CD4-positive, alpha-beta memory T cell (primary cell): ENCODE measurements at regions not wholly inside any gene's neighbourhood (a gene's known extent, or its start where the extent isn't known, plus 50 kb on each side); places are given as distances from the start of the nearest gene placed in this dataset.

Source experiments
- CTCF ChIA-PET: fragments of 350-600 bp; sonication (Branson Sonifier 250); formaldehyde crosslinking; loops from one replicate; lab custom pipeline; 2021; ENCODE audit warnings: inconsistent platforms; ENCODE audit not compliant: partially characterized antibody; lab: Charles Lee
- POLR2A ChIA-PET: fragments of 350-600 bp; sonication (Branson Sonifier 250); formaldehyde crosslinking; loops from one replicate; lab custom pipeline; 2021; ENCODE audit not compliant: partially characterized antibody; lab: Charles Lee
- DNase-seq, 5 donors: peaks; one replicate each; pipeline versions ENCODE4 v3.0.0 to v3.0.0-alpha.2; 2020 to 2022; ENCODE audit warnings: mixed read lengths in 1 of 5
- H3K27ac ChIP-seq: one replicate; pipeline ENCODE4 v1.7.0; 2013; ENCODE audit warnings: low read depth, low read length
- H3K27me3 ChIP-seq: 2 replicates; pipeline ENCODE4 v1.7.0; 2013; ENCODE audit warnings: mild to moderate bottlenecking, low read length, moderate library complexity; ENCODE audit not compliant: insufficient read depth
- H3K36me3 ChIP-seq: 2 replicates; pipeline ENCODE4 v1.7.0; 2013; ENCODE audit warnings: mild to moderate bottlenecking, low read length, moderate library complexity; ENCODE audit not compliant: insufficient read depth
- H3K4me1 ChIP-seq: 2 replicates; pipeline ENCODE4 v1.7.0; 2013; ENCODE audit warnings: mild to moderate bottlenecking, low read length, moderate library complexity; ENCODE audit not compliant: insufficient read depth
- H3K4me3 ChIP-seq, 2 donors: one replicate each; pipeline ENCODE4 v1.7.0; 2013; ENCODE audit warnings: low read length in 2 of 2, mild to moderate bottlenecking in 1 of 2
- H3K9me3 ChIP-seq, 2 donors: one replicate each; pipeline ENCODE4 v1.7.0; 2013; ENCODE audit warnings: low read length in 2 of 2, control low read depth in 1 of 2; ENCODE audit not compliant: control insufficient read depth in 1 of 2
- H3K27ac Mint-ChIP-seq, 7 donors: one replicate each; pipeline ENCODE4 v1.8.0; 2020 to 2021; ENCODE audit warnings: mixed read lengths in 7 of 7, mild to moderate bottlenecking in 6 of 7, inconsistent platforms in 3 of 7, moderate library complexity in 3 of 7
- H3K27me3 Mint-ChIP-seq, 2 donors: one replicate each; pipeline ENCODE4 v1.8.0; 2020 to 2021; ENCODE audit warnings: mixed read lengths in 2 of 2
- H3K36me3 Mint-ChIP-seq, 2 donors: one replicate each; pipeline ENCODE4 v1.8.0; 2020 to 2021; ENCODE audit warnings: mixed read lengths in 2 of 2, inconsistent platforms in 1 of 2, mild to moderate bottlenecking in 1 of 2
- H3K4me1 Mint-ChIP-seq, 4 donors: one replicate each; pipeline ENCODE4 v1.8.0; 2020 to 2021; ENCODE audit warnings: mixed read lengths in 4 of 4, mild to moderate bottlenecking in 1 of 4
- H3K4me3 Mint-ChIP-seq, 8 donors: one replicate each; pipeline ENCODE4 v1.8.0; 2020 to 2021; ENCODE audit warnings: mixed read lengths in 8 of 8, mild to moderate bottlenecking in 7 of 8, moderate library complexity in 6 of 8, inconsistent platforms in 3 of 8
- H3K9me3 Mint-ChIP-seq, 8 donors: one replicate each; pipeline ENCODE4 v1.8.0; 2020 to 2021; ENCODE audit warnings: mixed read lengths in 8 of 8, mild to moderate bottlenecking in 5 of 8, inconsistent platforms in 3 of 8, moderate library complexity in 1 of 8
- intact Hi-C: fragments of 100-400 bp; cut with micrococcal nuclease; formaldehyde crosslinking; loops from one replicate; pipeline ENCODE4 v1.15.1; 2023

DNA sequence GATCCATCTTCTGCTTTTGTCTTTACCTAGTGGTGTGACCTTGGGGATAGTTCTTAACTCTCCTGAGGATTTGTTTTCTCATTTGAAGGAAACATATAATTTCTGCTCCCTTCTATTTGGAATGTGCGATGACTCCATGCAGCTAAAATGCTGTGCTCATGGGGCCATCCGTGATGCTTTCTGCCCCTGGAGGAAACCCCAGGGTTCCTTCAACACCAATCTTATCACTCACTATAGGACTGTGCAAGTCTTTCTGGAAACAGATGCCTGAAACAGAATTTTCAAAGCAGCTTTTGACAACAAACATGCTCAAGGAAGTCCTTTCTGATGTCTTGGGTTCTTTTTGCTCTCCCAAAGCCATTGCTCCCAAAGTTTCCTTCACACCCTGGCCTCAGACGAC, 128.8 kb upstream of the GGTLC1 start:
- ChIA-PET CTCF (no interaction called here), POLR2A (no interaction called here)
- H3K36me3 Mint-ChIP-seq = no peaks in the 10 kb centered on the region
- no peak overlapping the region for H3K4me3 Mint-ChIP-seq
- no peak overlapping the region for H3K27ac Mint-ChIP-seq
- Histone ChIP-seq H3K27me3 (no peaks in the 10 kb centered on the region), H3K9me3 (no peaks in the 10 kb centered on the region), H3K4me1 (no peaks in the 10 kb centered on the region), H3K36me3 (no peaks in the 10 kb centered on the region), H3K27ac (no peak overlapping the region), H3K4me3 (no peak overlapping the region)
- H3K27me3 Mint-ChIP-seq = peaks cover 8 to 16% of the 10 kb centered on the region in 2 donors
- intact Hi-C loops = no loop called here
- no peak for DNase-seq
- H3K9me3 Mint-ChIP-seq = peaks cover 0 to 2% (median 0%) of the 10 kb centered on the region in 8 donors
- H3K4me1 Mint-ChIP-seq = peaks cover 0 to 2% (median 0%) of the 10 kb centered on the region in 4 donors

DNA sequence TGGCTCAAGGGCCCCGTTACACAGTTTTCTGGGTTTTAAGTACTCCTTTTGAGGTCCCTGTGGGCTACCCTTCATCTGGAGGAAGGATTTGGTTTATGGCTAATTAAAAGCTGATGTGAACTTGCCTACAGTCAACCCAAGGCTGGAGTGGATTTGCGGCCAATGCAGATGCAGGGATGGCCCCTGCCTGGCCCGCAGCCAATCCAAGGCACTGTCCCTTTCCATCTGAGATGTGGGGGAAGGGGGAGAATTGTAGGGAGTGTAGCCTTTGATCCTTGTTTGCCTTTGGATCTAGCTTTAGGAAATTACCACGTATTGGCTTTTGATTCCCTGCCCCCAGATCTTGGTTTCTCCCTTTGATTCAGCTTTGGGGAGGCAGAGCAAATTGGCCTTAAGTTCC, 128.0 kb upstream of the GGTLC1 start:
- ChIA-PET POLR2A (no interaction called here), CTCF (interaction anchor here (1.0 kb wide), 1 partner anchor 15 kb away, joined by 3 read pairs; no protein-coding TSS in a partner anchor)
- H3K27ac ChIP-seq = no peak overlapping the region
- H3K27me3 ChIP-seq = no peaks in the 10 kb centered on the region
- Mint-ChIP-seq H3K36me3 (no peaks in the 10 kb centered on the region), H3K27ac (peak overlapping the region in 1 of 7 donors; percentile 29), H3K4me3 (no peak overlapping the region), H3K4me1 (peaks cover 0 to 2% (median 0%) of the 10 kb centered on the region in 4 donors), H3K9me3 (peaks cover 0 to 2% (median 0%) of the 10 kb centered on the region in 8 donors), H3K27me3 (peaks cover 6 to 16% of the 10 kb centered on the region in 2 donors)
- no peak for DNase-seq
- H3K4me3 ChIP-seq = no peak overlapping the region
- intact Hi-C loops = no loop called here
- H3K4me1 ChIP-seq = no peaks in the 10 kb centered on the region
- no peaks in the 10 kb centered on the region for H3K36me3 ChIP-seq
- H3K9me3 ChIP-seq = no peaks in the 10 kb centered on the region

DNA sequence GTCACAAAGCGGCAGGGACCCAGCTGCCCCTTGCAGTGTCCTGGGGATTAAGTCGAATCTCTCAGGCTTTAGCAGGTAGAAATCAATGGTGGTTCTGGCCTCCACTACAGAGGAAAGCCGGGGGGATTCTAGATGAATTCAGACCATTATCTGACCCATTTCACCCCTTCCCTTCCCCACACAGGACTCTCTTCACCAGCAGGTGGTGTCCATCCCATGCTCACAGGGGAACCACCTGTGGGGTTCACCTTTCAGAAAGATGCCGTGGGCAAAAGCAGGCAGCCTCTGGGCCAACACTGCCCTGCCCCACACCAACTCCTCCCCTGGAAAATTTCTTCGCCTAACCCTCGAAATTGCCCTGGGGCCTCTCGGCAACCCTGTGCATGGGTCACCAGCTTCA, 123.8 kb upstream of the GGTLC1 start:
- peaks cover 4 to 5% of the 10 kb centered on the region in 2 donors for H3K27me3 Mint-ChIP-seq
- H3K27me3 ChIP-seq = no peaks in the 10 kb centered on the region
- no peaks in the 10 kb centered on the region for H3K4me1 ChIP-seq
- H3K27ac Mint-ChIP-seq = no peak overlapping the region
- no peak overlapping the region for H3K4me3 ChIP-seq
- no peak overlapping the region for H3K27ac ChIP-seq
- H3K4me1 Mint-ChIP-seq = peaks cover 0 to 8% (median 3%) of the 10 kb centered on the region in 4 donors
- DNase-seq = no peak
- ChIA-PET POLR2A (no interaction called here), CTCF (no interaction called here)
- no peaks in the 10 kb centered on the region for H3K36me3 Mint-ChIP-seq
- H3K4me3 Mint-ChIP-seq = no peak overlapping the region
- intact Hi-C loops = no loop called here
- no peaks in the 10 kb centered on the region for H3K36me3 ChIP-seq
- H3K9me3 ChIP-seq = no peaks in the 10 kb centered on the region
- no peaks in the 10 kb centered on the region for H3K9me3 Mint-ChIP-seq

DNA sequence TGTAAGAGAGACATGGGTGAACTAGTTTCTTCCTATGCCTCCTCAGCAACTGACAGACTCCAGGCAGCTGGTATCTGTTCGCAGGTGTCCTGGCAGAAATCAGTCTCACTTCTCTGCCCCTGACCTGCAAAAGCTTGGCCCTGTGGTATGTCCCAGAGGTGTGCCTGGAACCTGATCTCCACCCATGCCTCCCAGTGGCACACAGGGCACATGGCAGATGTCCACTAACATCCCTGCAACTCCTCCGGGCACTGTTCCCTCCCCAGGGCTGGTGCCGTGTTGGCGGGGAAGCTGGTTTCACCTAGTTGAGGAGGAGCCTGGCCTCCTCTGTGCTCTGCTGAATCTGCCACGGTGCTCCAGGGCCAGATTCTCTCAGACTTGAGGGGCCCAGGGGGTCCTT, 123.3 kb upstream of the GGTLC1 start:
- H3K27me3 ChIP-seq = no peaks in the 10 kb centered on the region
- peaks cover 4 to 5% of the 10 kb centered on the region in 2 donors for H3K27me3 Mint-ChIP-seq
- H3K4me3 Mint-ChIP-seq = no peak overlapping the region
- H3K27ac ChIP-seq = no peak overlapping the region
- no peaks in the 10 kb centered on the region for H3K36me3 ChIP-seq
- CTCF ChIA-PET = no interaction called here
- H3K36me3 Mint-ChIP-seq = no peaks in the 10 kb centered on the region
- no peak overlapping the region for H3K4me3 ChIP-seq
- H3K9me3 Mint-ChIP-seq = no peaks in the 10 kb centered on the region
- DNase-seq = no peak
- no peaks in the 10 kb centered on the region for H3K9me3 ChIP-seq
- no peak overlapping the region for H3K27ac Mint-ChIP-seq
- POLR2A ChIA-PET = no interaction called here
- intact Hi-C loops = no loop called here
- no peaks in the 10 kb centered on the region for H3K4me1 ChIP-seq
- H3K4me1 Mint-ChIP-seq = peaks cover 0 to 8% (median 3%) of the 10 kb centered on the region in 4 donors

DNA sequence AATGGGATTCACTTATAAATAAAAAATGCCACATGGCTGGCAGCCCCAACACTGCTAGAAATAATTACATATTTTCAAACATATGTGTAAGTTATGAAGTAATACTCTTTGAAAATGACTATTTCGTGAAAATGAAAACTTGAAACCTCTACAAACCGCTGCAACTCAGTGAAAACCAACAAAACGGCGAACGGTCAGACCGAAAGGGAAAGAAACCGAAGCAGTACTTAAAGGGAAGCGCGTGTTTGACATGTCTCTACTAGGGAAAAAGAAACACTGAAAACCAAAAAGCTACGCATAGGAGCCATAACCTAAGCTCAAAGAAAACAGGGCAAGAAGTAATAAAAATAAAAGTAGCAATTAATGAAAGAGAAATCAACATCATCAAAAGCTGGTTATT, 121.0 kb upstream of the GGTLC1 start:
- Histone ChIP-seq H3K4me1 (no peaks in the 10 kb centered on the region), H3K27me3 (no peaks in the 10 kb centered on the region), H3K36me3 (no peaks in the 10 kb centered on the region), H3K4me3 (no peak overlapping the region), H3K27ac (no peak overlapping the region), H3K9me3 (no peaks in the 10 kb centered on the region)
- ChIA-PET POLR2A (interaction anchor here (1.0 to 1.5 kb wide), 3 partner anchors 44 to 948 kb away, joined by 3 to 8 read pairs (median 3); partner anchors contain the start of gene ACSS1), CTCF (interaction anchor here (1.0 kb wide), 1 partner anchor 8 kb away, joined by 3 read pairs; no protein-coding TSS in a partner anchor)
- H3K9me3 Mint-ChIP-seq = no peaks in the 10 kb centered on the region
- no peaks in the 10 kb centered on the region for H3K36me3 Mint-ChIP-seq
- peak overlapping the region; percentile 32 to 80 (median 67) for H3K27ac Mint-ChIP-seq
- intact Hi-C loops = loop anchor here (10.0 kb wide), 3 partner anchors 85 to 955 kb away; partner anchors contain the start of gene APMAP
- peaks cover 0 to 8% (median 2%) of the 10 kb centered on the region in 4 donors for H3K4me1 Mint-ChIP-seq
- H3K4me3 Mint-ChIP-seq = peak overlapping the region; percentile 61 to 87 (median 80)
- H3K27me3 Mint-ChIP-seq = peaks cover 5 to 6% of the 10 kb centered on the region in 2 donors
- peak in 1 of 5 donors; percentile 11 for DNase-seq

DNA sequence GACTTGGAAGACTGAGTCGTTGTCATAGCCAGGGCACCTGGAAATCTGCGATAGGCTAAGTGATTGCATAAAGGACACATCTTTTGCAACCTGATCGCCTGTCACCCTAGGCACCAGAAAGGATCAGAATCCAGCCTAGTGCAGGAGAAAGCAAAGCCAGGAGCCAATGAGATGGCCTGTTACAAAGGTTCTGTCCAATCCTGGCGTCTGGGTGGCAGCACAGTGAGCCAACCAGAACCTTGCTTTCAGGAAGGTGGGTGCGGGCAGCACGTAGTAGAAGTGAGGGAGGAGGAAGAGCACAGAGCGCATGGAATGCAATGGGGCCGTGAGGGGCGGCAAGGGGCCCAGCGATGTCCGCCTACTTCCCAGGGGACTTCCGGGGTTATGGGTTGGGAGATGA, 120.4 kb upstream of the GGTLC1 start:
- peak; percentile 38 to 56 (median 48) for DNase-seq
- Histone ChIP-seq H3K4me3 (no peak overlapping the region), H3K9me3 (no peaks in the 10 kb centered on the region), H3K4me1 (no peaks in the 10 kb centered on the region), H3K36me3 (no peaks in the 10 kb centered on the region), H3K27ac (no peak overlapping the region), H3K27me3 (no peaks in the 10 kb centered on the region)
- intact Hi-C loops = loop anchor here (10.0 kb wide), 3 partner anchors 84 to 956 kb away; partner anchors contain the start of gene APMAP
- H3K36me3 Mint-ChIP-seq = no peaks in the 10 kb centered on the region
- peaks cover 5 to 6% of the 10 kb centered on the region in 2 donors for H3K27me3 Mint-ChIP-seq
- CTCF ChIA-PET = interaction anchor here (1.0 kb wide), 1 partner anchor 7 kb away, joined by 3 read pairs; no protein-coding TSS in a partner anchor
- peak overlapping the region in 6 of 7 donors; percentile 25 to 80 (median 46) for H3K27ac Mint-ChIP-seq
- peaks cover 0 to 8% (median 2%) of the 10 kb centered on the region in 4 donors for H3K4me1 Mint-ChIP-seq
- no peaks in the 10 kb centered on the region for H3K9me3 Mint-ChIP-seq
- POLR2A ChIA-PET = interaction anchor here (1.5 kb wide), 1 partner anchor 82 kb away, joined by 8 read pairs; no protein-coding TSS in a partner anchor
- peak overlapping the region; percentile 61 to 87 (median 80) for H3K4me3 Mint-ChIP-seq

DNA sequence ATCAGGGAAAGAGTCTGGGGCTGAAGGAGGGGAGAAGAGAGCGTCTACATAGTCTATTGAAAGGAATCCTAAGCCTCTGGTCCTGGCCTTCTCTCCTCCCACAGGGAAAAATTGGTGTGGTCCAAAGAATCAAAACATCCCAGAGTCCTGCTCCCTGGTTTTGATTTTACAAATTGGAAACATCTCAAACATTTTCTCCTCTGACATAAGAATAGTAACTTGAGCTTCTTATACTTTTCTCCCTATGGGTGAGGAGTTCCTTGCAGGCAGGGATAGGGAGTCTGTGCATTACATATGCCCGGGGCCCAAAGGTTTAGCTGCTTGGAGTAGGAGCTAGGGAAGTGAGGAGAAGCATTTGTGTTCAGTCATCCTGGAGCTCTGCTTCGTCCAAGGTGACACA, 120.0 kb upstream of the GGTLC1 start:
- H3K4me3 ChIP-seq = no peak overlapping the region
- Mint-ChIP-seq H3K27ac (peak overlapping the region in 1 of 7 donors; percentile 54), H3K4me3 (peak overlapping the region in 2 of 8 donors; percentile 86 to 87), H3K36me3 (no peaks in the 10 kb centered on the region), H3K9me3 (no peaks in the 10 kb centered on the region), H3K4me1 (peaks cover 0 to 8% (median 2%) of the 10 kb centered on the region in 4 donors), H3K27me3 (peaks cover 5 to 6% of the 10 kb centered on the region in 2 donors)
- no peak overlapping the region for H3K27ac ChIP-seq
- no peaks in the 10 kb centered on the region for H3K4me1 ChIP-seq
- CTCF ChIA-PET = no interaction called here
- POLR2A ChIA-PET = interaction anchor here (1.5 kb wide), 1 partner anchor 81 kb away, joined by 8 read pairs; no protein-coding TSS in a partner anchor
- H3K27me3 ChIP-seq = no peaks in the 10 kb centered on the region
- H3K36me3 ChIP-seq = no peaks in the 10 kb centered on the region
- no peaks in the 10 kb centered on the region for H3K9me3 ChIP-seq
- no peak for DNase-seq
- intact Hi-C loops = loop anchor here (10.0 kb wide), 3 partner anchors 84 to 956 kb away; partner anchors contain the start of gene APMAP
